ENCODE measurements at regions not wholly inside any gene's neighbourhood (a gene's known extent, or its start where the extent isn't known, plus 50 kb on each side); places are given as distances from the start of the nearest gene placed in this dataset.

DNA sequence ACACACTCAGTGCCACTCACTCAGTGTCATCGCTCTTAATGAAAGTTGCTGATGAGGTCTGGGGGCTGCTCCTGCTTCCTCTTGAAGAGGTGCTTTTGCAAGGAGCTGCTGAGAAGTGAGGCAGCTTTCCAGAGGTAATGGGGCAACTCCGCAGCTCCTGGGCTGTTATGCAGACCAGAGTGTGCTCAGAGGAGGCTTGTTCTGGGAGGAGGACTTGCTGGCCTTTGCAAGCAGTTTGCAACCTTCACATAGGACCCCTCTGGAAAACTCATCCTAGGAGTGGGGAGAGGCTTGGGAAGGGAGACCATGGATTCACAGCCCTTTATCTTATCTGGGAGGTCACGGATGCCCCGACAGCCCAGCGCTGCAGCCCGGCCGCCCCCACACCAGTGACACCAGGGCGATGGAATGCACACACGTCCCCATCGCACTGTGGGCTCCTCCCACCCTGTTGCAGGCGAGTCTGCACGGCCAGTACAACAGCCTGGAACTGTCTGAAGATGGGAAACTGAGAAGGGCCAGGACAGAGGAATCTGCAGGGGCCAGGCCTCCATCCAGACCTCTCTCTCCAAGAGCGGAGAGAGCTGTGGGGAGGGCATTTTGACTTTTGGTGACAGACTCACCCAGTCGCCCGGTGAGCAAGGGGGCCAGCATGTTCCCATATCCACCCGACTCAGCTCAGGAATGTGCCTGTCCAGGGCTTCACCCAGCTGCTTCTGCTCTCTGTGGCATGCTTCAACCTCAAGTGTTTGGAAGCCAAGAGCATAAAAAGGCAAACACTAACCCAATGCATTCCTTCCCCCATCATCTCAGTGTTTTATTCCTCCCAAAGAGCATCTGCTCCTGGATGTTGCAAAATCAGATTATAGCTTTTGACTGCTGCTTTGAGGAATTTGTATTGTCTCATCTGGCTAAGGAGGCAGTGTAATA, 78.6 kb upstream of the ZNF469 start:
- TF ChIP-seq POLR2A (IDR thresholded peaks at IDR 0.05): no peak
- no peak for TF ChIP-seq CTCF (IDR thresholded peaks at IDR 0.05)
- intact Hi-C loops (cut with DNase I): no loop called here
- Histone ChIP-seq H3K36me3 (replicated peaks in 1 of 2) (no peaks in the 10 kb centered on the region), H3K27me3 (no peaks in the 10 kb centered on the region), H3K9me3 (replicated peaks in 1 of 3) (no peaks in the 10 kb centered on the region), H3K4me1 (replicated peaks in 1 of 2) (peaks cover 14 to 27% of the 10 kb centered on the region in 2 donors), H3K4me3 (no peak overlapping the region), H3K27ac (peak overlapping the region in 1 of 5 donors; percentile 62)
- 41 to 73% (median 55%) methylated on average over 2 to 16 of the region's 16 CpGs for WGBS, 4 donors
- DNase-seq: peak in 6 of 7 donors; percentile 70 to 79 (median 75)

DNA sequence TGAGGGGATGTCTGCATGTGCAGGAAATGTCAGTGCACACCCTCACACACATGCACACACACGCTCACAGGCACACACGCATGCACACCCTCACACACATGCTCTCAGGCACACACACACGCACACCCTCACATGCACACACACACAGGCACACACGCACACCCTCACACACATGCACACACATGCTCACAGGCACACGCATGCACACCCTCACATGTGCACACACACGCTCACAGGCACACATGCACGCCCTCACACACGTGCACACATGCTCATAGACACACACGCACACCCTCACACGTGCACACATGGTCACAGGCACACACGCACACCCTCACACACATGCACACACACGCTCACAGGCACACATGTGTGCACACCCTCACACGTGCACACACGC, 77.6 kb upstream of the ZNF469 start:
- H3K4me1 ChIP-seq (replicated peaks in 1 of 2): peaks cover 14 to 27% of the 10 kb centered on the region in 2 donors
- H3K27me3 ChIP-seq: no peaks in the 10 kb centered on the region
- no peaks in the 10 kb centered on the region for H3K36me3 ChIP-seq (replicated peaks in 1 of 2)
- no peaks in the 10 kb centered on the region for H3K9me3 ChIP-seq (replicated peaks in 1 of 3)
- intact Hi-C loops (cut with DNase I): no loop called here
- no peak overlapping the region for H3K4me3 ChIP-seq
- no peak for DNase-seq
- 82 to 96% (median 90%) methylated on average over 14 of the region's 14 CpGs for WGBS, 4 donors
- peak overlapping the region in 1 of 5 donors; percentile 62 for H3K27ac ChIP-seq
- TF ChIP-seq POLR2A (IDR thresholded peaks at IDR 0.05) (no peak), CTCF (IDR thresholded peaks at IDR 0.05) (no peak)

DNA sequence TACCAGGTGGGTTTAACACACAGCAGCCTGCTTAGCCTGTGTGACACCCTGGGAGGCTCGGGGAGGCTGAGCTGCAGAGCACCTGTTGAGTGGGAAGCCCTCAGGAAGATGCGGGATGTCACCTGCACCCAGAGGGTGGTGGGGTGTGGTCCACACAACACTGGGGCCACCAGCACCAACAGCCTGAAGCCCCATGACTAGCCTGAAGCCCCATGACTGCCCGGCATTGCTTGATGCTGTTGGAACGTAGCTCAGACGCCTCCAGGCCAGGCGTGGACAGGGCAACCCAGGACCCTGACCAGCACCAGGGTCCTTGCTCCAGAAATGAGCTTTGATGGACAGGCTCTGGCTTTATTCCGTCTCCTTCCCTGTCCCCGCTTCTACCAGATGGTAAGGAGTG, 76.3 kb upstream of the ZNF469 start:
- Histone ChIP-seq H3K27ac (peak overlapping the region in 2 of 5 donors; percentile 67 to 83), H3K27me3 (no peaks in the 10 kb centered on the region), H3K4me3 (no peak overlapping the region), H3K36me3 (replicated peaks in 1 of 2) (no peaks in the 10 kb centered on the region), H3K9me3 (replicated peaks in 1 of 3) (no peaks in the 10 kb centered on the region), H3K4me1 (replicated peaks in 1 of 2) (peaks cover 14 to 27% of the 10 kb centered on the region in 2 donors)
- WGBS, 4 donors: 63 to 78% (median 67%) methylated on average over 2 to 8 of the region's 8 CpGs
- intact Hi-C loops (cut with DNase I): no loop called here
- TF ChIP-seq CTCF (IDR thresholded peaks at IDR 0.05) (no peak), POLR2A (IDR thresholded peaks at IDR 0.05) (no peak)
- DNase-seq: peak in 2 of 7 donors; percentile 16 to 34

GRCh38 chr16:88306860-88307545, 75.8 kb upstream of the ZNF469 start:
- TF ChIP-seq POLR2A (IDR thresholded peaks at IDR 0.05) (no peak), CTCF (IDR thresholded peaks at IDR 0.05) (no peak)
- peak overlapping the region in 4 of 5 donors; percentile 6 to 83 (median 70) for H3K27ac ChIP-seq
- WGBS, 4 donors: 32 to 38% (median 37%) methylated on average over 6 of the region's 6 CpGs
- peaks cover 14 to 27% of the 10 kb centered on the region in 2 donors for H3K4me1 ChIP-seq (replicated peaks in 1 of 2)
- intact Hi-C loops (cut with DNase I): no loop called here
- peak; percentile 78 to 91 (median 85) for DNase-seq
- no peak overlapping the region for H3K4me3 ChIP-seq
- no peaks in the 10 kb centered on the region for H3K27me3 ChIP-seq
- H3K9me3 ChIP-seq (replicated peaks in 1 of 3): no peaks in the 10 kb centered on the region
- H3K36me3 ChIP-seq (replicated peaks in 1 of 2): no peaks in the 10 kb centered on the region

Data from adrenal gland (tissue), 9 donors.